ENCODE measurements at regions not wholly inside any gene's neighbourhood (a gene's known extent, or its start where the extent isn't known, plus 50 kb on each side); places are given as distances from the start of the nearest gene placed in this dataset.

- Histone ChIP-seq H3K9me3 (ENCODE audit: control insufficient read depth in 4 of 4, low read length in 3 of 4) (no peaks in the 10 kb centered on the region), H3K36me3 (ENCODE audit: control insufficient read depth in 4 of 4, insufficient read depth in 3 of 4, low read depth in 1 of 4, low read length in 3 of 4) (no peaks in the 10 kb centered on the region), H3K27ac (ENCODE audit: low read depth in 1 of 2, low read length in 2 of 2) (no peak overlapping the region), H3K4me3 (ENCODE audit: low read depth in 1 of 3, low read length in 3 of 3) (no peak overlapping the region), H3K4me1 (ENCODE audit: control insufficient read depth in 4 of 4, insufficient read depth in 4 of 4, low read length in 3 of 4) (no peaks in the 10 kb centered on the region), H3K27me3 (ENCODE audit: control insufficient read depth in 4 of 4, insufficient read depth in 4 of 4, low read length in 3 of 4) (no peaks in the 10 kb centered on the region), H3K9ac (ENCODE audit: low read depth in 1 of 2, low read length in 2 of 2) (no peak overlapping the region)
- 94% methylated on average over 36 of the region's 36 CpGs for WGBS
- TF ChIP-seq JUND (IDR thresholded peaks at IDR 0.05) (no peak), FOXA1 (IDR thresholded peaks at IDR 0.05) (no peak), RAD21 (IDR thresholded peaks at IDR 0.05) (no peak), FOXA2 (IDR thresholded peaks at IDR 0.05) (no peak)
- no peak for DNase-seq (ENCODE audit: low spot score)
These were observed 134.5 kb upstream of the TAPT1 start for GRCh38 chr4:16360694-16361262.

DNA sequence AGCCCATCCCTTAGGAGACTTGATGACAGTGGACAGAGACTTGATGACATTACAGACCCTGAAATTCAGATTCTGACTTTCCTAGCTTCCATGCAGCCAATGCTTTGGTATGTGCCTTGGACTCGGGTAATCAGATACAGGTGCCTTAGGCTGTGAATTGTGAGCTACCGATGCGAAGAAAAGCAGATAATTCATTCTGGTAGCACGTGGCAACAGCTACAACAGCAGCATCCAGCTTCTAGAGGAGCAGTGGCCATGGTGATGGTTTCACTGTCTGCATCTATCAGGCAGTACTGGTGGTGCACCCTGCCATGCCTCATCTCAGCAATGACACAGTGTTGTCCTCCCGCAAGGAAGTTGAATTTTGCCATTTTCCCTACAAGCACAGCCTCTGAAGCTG is 126.9 kb upstream of the TAPT1 start:
- no peak for DNase-seq (ENCODE audit: low spot score)
- Histone ChIP-seq H3K9me3 (ENCODE audit: control insufficient read depth in 4 of 4, low read length in 3 of 4) (no peaks in the 10 kb centered on the region), H3K9ac (ENCODE audit: low read depth in 1 of 2, low read length in 2 of 2) (no peak overlapping the region), H3K4me1 (ENCODE audit: control insufficient read depth in 4 of 4, insufficient read depth in 4 of 4, low read length in 3 of 4) (no peaks in the 10 kb centered on the region), H3K27me3 (ENCODE audit: control insufficient read depth in 4 of 4, insufficient read depth in 4 of 4, low read length in 3 of 4) (no peaks in the 10 kb centered on the region), H3K36me3 (ENCODE audit: control insufficient read depth in 4 of 4, insufficient read depth in 3 of 4, low read depth in 1 of 4, low read length in 3 of 4) (no peaks in the 10 kb centered on the region), H3K27ac (ENCODE audit: low read depth in 1 of 2, low read length in 2 of 2) (no peak overlapping the region), H3K4me3 (ENCODE audit: low read depth in 1 of 3, low read length in 3 of 3) (no peak overlapping the region)
- TF ChIP-seq ZBTB33 (IDR thresholded peaks at IDR 0.05) (no peak), RAD21 (IDR thresholded peaks at IDR 0.05) (no peak), FOXA1 (IDR thresholded peaks at IDR 0.05) (no peak), MAX (IDR thresholded peaks at IDR 0.05) (no peak), SP1 (IDR thresholded peaks at IDR 0.05) (no peak), YY1 (IDR thresholded peaks at IDR 0.05) (no peak)
- WGBS, result 88% methylated on average over 5 of the region's 5 CpGs

DNA sequence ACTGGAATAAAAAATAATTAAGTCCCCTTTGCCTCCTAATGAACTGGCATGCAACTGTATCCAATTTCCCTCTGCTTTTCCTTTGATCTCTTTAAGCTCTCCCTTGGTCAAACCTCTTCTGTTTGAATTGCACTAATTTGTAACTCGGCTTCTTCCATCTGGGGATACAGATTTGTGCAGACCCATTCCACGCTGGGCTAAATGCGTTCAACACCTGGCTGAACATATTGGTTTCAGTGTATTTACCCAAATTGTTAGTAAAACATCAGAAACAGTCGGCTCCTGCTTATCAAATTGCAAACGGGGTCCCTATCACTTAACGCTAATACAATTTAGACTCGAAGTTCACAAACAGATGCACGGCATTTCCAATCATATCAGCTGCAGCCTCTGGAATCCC is 124.9 kb upstream of the TAPT1 start:
- H3K4me1 ChIP-seq (ENCODE audit: control insufficient read depth in 4 of 4, insufficient read depth in 4 of 4, low read length in 3 of 4), result no peaks in the 10 kb centered on the region
- no peak for DNase-seq (ENCODE audit: low spot score)
- 38% methylated on average over 8 of the region's 8 CpGs for WGBS
- no peak overlapping the region for H3K4me3 ChIP-seq (ENCODE audit: low read depth in 1 of 3, low read length in 3 of 3)
- H3K27ac ChIP-seq (ENCODE audit: low read depth in 1 of 2, low read length in 2 of 2), result no peak overlapping the region
- H3K9ac ChIP-seq (ENCODE audit: low read depth in 1 of 2, low read length in 2 of 2), result no peak overlapping the region
- no peaks in the 10 kb centered on the region for H3K27me3 ChIP-seq (ENCODE audit: control insufficient read depth in 4 of 4, insufficient read depth in 4 of 4, low read length in 3 of 4)
- H3K9me3 ChIP-seq (ENCODE audit: control insufficient read depth in 4 of 4, low read length in 3 of 4), result no peaks in the 10 kb centered on the region
- no peaks in the 10 kb centered on the region for H3K36me3 ChIP-seq (ENCODE audit: control insufficient read depth in 4 of 4, insufficient read depth in 3 of 4, low read depth in 1 of 4, low read length in 3 of 4)
- no peak for TF ChIP-seq FOXA2 (IDR thresholded peaks at IDR 0.05)
- no peak for TF ChIP-seq TAF1 (conservative IDR thresholded peaks at IDR 0.05)
- TF ChIP-seq FOXA1 (IDR thresholded peaks at IDR 0.05), result no peak
- no peak for TF ChIP-seq EGR1 (IDR thresholded peaks at IDR 0.05; ENCODE audit: low read depth in 2 of 2)
- TF ChIP-seq RXRA (IDR thresholded peaks at IDR 0.05), result no peak
- TF ChIP-seq MAX (IDR thresholded peaks at IDR 0.05), result no peak
- no peak for TF ChIP-seq CTCF (IDR thresholded peaks at IDR 0.05; ENCODE audit: low read depth, low read length, missing input control)
- no peak for TF ChIP-seq YY1 (IDR thresholded peaks at IDR 0.05)
- TF ChIP-seq GABPA (IDR thresholded peaks at IDR 0.05 in 1 of 2, conservative IDR thresholded peaks at IDR 0.05 in 1 of 2), result no peak
- no peak for TF ChIP-seq RAD21 (IDR thresholded peaks at IDR 0.05)
- no peak for TF ChIP-seq HNF4G (IDR thresholded peaks at IDR 0.05)
- TF ChIP-seq, protein P1, sequence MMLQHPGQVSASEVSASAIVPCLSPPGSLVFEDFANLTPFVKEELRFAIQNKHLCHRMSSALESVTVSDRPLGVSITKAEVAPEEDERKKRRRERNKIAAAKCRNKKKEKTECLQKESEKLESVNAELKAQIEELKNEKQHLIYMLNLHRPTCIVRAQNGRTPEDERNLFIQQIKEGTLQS (IDR thresholded peaks at IDR 0.05), result no peak
